NCI-H748 (cell line): ENCODE measurements at regions not wholly inside any gene's neighbourhood (a gene's known extent, or its start where the extent isn't known, plus 50 kb on each side); places are given as distances from the start of the nearest gene placed in this dataset.
"Not testable (repeated sequence)": the region's sequence is repeated elsewhere in the genome, so short reads cannot be mapped to it uniquely, and the experiment has no call there.

Experiments used
- DNase-seq: peaks from one replicate; lab custom pipeline; 2025; ENCODE audit not compliant: unreplicated experiment; lab: John Stamatoyannopoulos, UW

DNA sequence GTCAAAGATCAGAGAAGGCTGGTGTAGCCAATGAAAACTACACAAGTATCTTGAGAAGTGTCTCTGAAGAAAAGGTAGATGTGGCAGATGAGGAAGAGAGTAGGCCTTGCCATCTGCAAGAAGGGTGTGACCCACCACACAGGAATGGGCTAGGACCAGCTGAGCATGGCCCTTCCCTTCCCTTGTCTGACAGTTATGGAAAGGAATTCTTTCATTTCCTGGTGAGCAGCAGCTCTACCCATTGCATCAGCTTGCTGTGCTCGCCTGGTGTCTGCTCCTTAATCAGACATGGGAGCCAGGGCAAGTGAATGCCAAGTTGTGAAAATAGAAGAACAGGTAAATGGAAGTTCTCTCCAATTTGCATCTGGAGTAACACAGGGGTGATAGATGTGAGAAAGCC lies 145.2 kb upstream of the KRR1 start:
- no peak for DNase-seq

DNA sequence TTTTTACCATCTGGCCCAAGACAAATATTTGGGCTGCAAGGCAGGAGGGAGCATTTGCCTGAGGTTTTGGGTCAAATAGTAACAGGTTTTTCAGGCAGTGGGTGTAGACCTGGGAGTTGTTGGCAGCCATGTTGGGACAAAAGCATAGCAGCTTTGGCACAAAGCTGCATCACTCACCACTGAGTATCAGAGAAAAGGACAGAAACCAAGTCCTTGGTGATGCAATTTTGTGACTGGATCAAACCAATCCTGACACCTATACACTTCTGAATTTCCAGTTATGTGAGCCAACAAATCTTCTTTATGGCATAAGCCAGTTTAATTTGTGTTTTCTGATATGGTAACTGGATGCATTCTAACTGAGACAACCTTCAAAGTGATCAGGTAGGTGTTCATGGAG lies 144.8 kb upstream of the KRR1 start:
- no peak for DNase-seq

DNA sequence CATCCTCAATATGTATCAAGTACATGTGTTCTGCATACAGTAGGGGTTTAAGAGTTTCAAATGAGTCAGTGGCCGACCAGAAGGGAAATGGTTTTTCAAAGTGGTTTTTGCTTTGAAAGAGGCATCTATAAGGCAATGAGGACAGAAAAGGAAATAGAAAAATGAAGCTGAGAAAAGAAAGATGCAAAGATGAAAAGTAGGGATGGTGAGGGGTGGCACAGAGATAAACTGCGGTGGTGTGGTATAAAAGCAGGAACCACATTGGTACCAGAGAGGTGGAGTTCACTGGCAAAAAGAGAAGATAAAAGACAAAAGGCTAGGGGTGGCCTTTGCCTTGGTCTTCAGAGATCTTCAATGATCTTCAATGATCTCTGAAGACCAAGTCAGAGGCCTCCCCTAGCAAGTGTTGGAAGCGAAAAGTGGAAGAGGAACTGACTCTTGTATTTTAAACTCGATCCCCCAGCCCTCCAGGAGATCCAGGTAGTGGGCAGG lies 144.0 kb upstream of the KRR1 start:
- DNase-seq = no peak

DNA sequence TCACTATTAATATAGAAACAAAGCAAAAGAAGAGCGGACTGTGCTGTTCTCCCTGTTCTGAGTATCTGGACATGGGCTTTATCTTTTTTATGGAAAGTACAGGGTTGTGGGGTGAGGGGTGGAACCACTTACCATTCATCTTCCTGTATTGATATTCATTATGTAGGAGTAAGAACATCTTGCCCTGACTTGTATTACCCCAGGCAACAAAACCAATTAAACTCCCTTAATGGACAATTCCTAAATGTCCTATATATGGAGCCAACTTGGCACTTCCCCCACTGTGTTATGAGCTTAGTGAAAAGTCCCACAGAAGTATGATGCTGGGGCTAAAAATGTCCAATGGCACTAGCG lies 139.9 kb upstream of the KRR1 start:
- no peak for DNase-seq

DNA sequence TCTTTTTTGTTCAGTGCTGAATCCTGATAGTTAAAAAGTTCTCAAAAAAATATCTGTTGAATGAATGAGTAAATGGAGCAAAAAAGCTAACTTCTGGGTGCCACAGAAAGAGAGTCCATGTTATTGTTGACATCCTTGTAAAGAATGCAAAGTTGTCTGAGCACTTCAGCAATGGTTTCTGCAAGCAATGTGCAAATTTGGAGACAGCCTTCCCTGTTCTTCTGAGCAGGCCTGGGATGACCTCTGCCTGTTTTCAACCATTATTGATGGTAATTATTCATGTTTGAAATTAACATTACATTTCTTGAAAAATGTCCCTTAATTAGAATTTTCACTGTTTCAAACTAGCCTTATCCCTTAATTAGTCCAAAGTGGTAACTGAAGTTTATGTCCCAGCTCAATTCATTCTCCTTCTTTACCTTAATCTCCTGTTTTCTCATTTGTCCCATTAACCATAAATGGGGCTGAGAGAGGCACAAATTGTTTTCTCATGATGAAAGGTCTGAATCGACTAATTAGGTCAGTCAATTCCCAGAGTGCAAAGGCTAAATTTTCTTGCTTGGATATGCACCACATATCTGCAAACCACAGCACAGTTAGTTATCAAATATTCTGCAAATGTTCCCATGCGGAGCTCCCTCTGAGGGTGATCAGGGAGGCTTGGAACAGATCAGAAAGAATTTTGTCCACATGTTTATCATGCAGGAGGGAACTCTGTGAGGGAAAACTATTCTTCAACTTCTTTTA lies 139.4 kb upstream of the KRR1 start:
- DNase-seq = no peak

DNA sequence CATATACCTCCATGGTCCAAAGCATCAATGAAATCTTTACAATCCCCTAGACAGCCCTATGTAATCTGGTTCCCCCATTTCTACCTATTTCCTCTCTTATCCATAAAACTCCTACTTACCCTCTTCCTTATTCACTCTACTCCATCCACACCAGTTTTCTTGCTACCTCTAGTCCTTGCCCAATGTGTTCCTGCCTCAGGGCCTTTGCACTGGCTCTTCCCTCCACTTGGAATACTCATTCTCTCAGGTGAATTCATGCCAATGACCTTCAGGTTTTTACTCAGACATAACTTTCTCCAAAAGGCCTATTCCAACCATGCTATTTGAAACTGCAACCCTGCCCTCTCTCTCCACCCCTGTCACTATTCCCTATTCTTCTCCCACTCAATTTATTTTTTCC lies 138.7 kb upstream of the KRR1 start:
- no peak for DNase-seq

DNA sequence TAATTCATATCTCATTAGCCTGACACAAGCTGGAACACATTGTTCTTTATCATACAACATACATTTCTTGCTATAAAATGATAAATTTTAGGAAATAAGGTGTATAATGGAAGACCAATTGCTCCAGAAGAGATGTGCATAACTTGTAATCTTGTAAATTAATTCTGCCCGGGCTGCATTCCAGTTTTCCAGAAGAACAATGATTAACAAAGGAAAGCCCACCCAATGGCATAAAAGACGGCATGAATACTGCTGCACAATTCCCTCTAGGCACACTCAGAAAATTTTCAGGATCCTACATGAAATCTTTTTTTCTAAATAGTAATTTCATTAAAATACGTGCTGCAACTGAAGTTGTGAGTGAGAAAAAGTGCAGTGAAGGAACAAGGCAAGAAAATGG lies 137.4 kb upstream of the KRR1 start:
- no peak for DNase-seq

DNA sequence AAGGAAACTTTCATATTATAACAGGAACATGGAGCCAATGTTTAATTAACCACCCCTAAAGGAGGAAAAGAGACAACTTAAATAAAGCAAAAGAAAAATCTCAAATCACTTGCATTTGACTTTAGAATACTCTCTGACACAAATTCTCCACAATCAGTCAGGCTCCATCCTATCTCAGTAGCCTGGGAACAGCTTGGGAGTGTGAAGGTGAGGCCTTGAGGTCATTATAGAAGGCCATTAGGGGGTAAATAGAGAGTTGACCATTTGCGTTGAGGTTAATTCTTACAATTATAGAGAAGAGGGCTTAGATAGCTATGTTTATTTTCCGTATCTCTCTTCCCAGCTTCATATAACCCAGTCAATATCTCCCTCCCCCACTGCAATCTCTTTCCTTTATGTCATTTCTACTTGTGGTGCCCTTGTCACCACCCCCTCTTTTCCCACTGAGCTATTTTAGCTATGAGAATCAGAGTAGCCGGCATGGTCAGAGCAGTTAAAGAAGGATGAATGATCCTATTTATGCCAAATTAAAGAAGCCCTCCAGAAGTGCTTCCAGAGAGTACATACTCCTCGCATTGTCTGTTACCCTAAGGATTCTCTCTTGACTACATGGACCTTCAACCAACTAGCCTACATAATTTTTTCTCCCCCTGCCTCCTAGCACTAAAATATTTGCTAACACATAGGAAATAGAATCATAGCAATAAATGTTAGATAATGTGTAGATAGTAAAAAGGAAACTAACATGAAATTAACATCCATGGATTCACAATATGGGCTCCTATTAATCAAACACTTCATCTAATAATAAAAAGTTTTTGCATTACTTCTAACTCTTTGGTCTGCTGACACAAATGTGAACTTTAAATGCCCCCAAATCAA lies 135.2 kb upstream of the KRR1 start:
- DNase-seq = peak; percentile 62

DNA sequence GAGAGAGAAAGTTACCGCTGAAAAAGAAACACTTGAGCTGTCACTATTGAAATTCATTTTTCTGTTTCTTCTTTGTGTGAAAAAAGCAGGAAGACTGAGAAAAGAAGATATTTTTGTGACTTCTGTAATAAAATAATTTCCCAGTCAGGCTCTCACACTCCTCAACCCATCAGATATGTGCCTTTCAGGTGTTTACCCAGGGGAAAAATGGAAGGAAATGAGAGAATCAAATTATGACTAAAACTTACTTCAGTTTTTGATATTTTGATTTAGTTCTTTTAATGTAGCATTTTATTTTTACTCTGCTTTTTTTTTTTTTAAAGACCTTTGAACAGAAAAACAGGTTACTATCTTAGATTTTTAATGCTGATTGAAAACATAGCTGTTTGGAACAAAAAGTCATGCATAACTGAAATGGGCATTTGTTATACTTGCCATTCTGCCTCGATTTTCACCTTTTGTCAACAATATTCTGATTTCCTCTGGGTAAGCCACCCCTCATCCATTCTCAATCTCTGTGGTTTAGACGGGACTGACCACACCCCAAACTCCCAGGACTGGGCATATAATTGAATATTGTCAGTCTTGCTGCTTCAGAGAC lies 133.2 kb upstream of the KRR1 start:
- no peak for DNase-seq

DNA sequence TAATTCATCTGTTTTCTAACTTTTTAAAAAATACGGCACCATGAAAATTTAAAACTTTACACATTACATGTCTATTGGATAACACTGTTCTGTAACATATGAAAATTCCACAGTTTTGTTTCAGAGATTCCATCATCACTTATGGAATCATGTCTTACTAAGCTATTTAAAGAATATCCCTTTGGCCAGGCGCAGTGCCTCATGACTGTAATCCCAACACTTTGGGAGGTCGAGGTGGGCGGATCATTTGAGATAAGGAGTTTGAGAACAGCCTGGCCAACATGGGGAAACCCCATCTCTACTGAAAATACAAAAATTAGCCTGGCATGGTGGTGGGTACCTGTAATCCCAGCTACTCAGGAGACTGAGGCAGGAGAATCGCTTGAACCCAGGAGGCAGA lies 131.7 kb upstream of the KRR1 start:
- DNase-seq = not testable (repeated sequence)

DNA sequence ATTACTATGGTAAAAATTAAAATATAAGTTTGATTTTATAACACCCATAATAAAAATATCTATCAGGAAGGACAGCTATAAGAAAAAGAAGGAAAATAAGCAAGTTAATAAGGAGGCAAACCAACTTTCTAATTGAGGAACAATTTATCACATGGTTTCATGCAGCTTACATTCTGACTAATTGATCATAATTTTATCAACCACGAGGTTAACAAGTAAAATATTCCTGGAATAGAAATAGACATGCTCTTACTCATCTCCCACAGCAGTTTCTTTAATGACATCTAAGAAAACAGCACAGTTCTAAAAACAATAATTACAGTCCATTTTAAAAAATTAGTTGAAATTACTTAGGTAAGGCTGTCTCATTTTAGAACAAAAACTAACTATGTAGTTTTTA lies 130.8 kb upstream of the KRR1 start:
- DNase-seq = no peak

DNA sequence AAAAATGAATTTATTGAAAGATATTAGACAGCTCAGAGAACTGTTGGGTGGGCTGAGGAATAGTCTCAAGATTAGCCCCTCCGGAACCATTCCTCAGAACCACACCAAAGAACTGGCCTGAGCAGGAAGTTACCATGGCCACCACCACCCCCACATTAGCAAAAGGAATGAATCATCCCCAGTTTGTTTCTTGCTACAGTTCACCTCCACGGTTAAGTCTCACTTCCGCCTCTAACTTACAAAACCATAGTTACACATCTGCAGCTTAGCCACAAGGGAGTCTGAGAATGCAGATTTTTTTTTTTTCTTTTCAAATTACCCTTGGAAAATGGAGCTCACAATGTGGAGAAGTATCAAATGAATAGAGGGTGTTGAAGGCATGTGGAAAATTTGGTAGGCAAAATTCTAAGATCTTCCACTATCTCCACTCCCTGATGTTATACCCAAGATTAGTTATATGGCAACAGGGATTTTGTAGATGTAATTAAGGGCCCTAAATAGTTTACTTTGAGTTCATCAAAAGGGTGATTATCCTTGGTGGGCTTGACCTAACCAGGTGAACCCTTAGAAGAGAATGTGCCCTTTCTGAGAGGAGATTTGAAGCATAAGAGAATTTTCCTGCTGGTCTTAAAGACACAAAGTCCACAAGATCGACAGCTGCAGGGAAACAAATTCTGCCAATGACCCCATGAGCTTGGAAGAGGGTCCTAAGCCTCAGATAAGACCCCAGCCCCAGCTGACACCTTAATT lies 129.8 kb upstream of the KRR1 start:
- no peak for DNase-seq

DNA sequence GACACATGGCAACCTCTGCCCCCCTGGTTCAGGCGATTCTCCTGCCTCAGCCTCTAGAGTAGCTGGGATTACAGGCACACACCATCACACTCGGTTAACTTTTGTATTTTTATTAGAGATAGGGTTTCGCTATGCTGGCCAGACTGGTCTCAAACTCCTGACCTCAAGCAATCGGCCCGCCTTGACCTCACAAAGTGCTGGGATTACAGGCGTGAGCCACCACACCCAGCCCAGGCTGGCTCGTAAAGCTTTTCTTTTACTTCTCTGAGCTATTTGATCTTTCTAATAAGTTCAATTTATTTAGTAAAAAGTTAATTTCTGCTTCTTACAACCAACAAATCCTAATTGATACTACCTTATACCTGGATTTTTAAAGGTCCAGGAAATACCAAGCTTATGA lies 127.4 kb upstream of the KRR1 start:
- DNase-seq = no peak

DNA sequence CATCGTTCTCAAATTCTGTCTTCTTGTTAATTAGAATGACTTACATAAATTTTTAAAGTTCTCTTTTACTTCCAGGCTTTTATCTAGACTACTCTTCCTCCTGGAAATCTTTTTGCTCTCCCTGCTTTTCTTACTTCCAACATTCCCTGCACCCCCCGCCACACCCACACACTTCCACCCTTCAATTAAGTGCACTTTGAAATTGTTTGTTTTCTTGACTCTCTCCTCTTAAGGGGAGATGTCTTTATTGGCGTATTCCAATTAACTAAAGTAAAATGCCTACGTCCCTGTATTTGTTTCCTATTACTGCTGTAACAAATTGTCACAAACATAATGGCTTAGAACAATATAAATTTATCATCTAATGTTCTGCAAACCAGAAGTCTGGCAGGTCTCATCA lies 125.2 kb upstream of the KRR1 start:
- DNase-seq = no peak

DNA sequence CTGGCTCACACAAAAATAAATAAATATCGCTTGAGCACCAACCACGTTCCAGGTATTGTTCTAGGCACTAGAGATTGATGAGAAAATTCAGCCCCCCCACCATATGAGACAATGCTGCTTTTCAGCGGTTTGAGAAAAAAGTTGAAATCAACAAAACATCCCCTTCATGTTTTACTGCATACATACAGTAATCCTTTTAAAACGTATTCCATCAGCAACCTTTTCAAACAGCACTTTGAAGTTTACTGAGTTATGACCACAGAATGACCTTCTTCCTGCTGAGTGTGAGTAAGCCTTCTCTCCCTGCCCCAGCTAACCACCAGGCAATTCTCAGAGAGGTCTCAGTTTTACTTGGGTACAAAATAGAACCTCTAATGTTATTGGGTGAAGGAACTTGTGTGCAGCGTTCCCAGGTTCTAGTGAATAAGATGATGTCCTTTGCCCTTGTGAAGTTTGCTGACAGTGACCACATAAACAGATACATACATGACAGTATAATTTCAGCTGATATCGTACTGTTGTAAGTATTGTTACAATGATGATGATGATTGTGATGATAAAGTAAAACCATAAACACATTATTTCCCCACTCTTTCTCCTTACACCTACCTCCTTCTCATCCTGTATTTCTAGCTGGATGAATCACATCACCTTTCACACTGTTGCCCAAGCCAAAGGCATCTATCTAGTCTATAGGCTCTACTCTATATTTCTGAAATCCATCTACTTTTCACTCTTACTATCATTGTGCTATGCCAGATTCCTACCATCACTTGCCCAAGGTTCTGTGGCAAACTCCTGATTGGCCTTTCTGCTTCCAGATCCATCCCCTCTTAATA lies 124.4 kb upstream of the KRR1 start:
- no peak for DNase-seq

DNA sequence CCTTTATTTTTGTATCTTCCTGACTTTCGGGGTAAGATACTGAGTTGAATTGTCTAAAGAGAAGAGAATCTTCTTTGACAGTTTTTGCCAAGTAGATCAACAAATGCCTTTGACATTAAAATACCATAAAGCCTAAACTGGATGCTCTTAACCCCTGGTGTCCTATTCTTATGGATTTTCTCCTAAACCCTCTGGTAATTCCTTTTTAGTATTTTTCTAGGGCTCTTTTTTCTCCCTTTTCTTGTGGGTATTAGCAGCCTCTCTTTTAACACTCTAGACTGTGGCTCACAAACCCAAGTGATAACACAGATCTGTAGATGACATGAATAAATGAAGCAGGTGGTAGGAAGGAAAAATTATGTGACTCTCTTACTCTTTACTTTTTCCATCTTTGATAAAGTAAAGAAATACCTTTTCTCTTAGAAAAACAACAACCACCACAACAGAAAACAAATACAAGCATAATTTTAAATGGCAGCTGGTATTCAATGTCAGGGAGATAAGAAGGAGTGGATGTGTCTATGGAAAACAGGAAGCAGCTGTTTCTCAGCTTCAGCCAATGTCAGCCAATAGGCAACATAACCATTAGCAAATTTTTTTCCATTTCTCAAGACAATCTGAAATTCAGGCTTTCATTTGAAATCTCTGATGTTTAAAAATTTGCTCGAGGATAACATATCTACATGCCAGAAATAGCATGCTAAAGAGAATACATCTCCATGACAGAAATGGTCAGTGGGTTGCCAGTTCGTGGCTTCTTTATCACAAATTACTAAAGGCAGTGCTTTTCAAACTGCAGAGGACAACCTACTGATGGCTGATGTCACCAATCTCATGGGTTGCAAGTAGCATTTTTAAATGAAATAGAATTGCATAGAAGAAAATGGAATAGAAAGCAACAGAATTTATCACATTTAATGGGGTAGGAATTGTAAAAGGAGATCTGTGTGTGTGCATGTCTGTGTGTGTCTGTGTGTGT lies 123.1 kb upstream of the KRR1 start:
- no peak for DNase-seq

DNA sequence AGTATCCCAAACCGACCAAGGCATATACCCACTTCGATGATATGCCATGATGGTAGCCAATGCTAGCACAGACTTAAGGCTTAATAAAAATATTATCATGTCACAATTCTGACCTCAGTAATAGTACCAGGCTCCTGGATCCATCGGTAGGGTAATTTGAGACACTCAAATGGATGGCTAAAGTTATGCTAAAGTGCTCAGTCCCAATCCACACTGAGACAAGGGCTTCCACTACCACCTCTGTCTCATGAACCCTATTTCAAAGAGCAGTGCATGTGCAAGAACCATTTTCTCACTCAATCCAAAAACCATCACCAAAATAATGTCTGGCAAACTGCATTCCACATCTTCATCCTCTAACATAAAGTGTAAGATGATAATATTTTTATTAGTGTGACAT lies 122.4 kb upstream of the KRR1 start:
- DNase-seq = no peak

DNA sequence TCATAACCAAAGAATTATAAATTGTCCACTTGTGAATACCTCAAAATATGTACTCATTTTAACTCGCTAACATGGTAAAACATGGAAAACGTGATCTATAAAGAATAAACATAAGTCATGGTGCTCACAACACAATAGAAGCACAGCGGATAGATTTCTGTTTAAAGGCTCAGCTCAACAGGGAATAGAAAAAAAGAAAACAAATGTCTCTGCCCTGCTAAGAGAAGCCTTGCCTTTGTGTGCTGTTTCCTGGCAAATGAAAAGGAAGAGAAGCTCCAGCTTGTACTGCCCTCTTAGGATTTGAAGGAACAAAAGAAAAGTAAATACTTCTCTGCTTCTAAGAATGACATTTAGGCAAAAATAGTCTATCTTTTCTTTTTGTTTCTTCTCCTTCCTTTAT lies 121.0 kb upstream of the KRR1 start:
- peak; percentile 27 for DNase-seq

DNA sequence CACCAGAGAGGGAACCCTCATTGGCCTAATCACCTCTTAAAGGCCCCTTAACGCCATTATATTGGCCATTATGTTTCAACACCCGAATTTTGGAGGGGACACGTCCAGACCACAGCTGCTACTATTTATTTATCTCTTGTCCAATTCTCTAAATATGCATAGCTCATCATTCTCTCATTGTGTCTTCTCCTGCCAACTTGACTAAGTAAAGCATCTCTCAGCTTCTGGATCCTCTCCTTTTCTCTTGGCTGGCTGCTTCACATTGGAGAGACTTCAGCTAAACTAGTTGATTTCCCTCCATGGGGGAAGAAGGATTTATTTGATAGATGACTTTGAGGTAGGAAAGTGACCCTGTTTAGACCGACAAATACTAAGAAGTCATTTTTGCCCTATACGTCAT lies 120.4 kb upstream of the KRR1 start:
- DNase-seq = no peak
